SK-N-SH (cell line): ENCODE measurements at regions not wholly inside any gene's neighbourhood (a gene's known extent, or its start where the extent isn't known, plus 50 kb on each side); places are given as distances from the start of the nearest gene placed in this dataset.

Experiments
- CTCF ChIP-seq: fragments of 200-600 bp; sonication (generic); IDR thresholded peaks from 2 replicates; pipeline ENCODE4 v1.6.1; 2017; ENCODE audit warnings: antibody characterized with exemption, mild to moderate bottlenecking, moderate library complexity
- EP300 ChIP-seq, 2 experiments: IDR thresholded peaks; 2 replicates each; pipeline versions ENCODE4 v1.4.0 to v1.6.1; 2012; ENCODE audit warnings: borderline replicate concordance in 1 of 2, low read depth in 1 of 2, low read length in 1 of 2
- EZH2phosphoT487 ChIP-seq: fragments of 200-600 bp; sonication (generic); IDR thresholded peaks from 2 replicates; pipeline ENCODE4 v1.6.1; 2017; ENCODE audit warnings: low read depth, mixed run types, mild to moderate bottlenecking, antibody characterized with exemption, moderate library complexity, borderline replicate concordance
- POLR2AphosphoS5 ChIP-seq: IDR thresholded peaks from 2 replicates; pipeline ENCODE4 v1.6.1; 2012; ENCODE audit warnings: low read depth, low read length
- RAD21 ChIP-seq: IDR thresholded peaks from 2 replicates; pipeline ENCODE4 v1.6.1; 2012; ENCODE audit warnings: mild to moderate bottlenecking, low read length
- RXRA ChIP-seq: IDR thresholded peaks from 2 replicates; pipeline ENCODE4 v1.4.0; 2012; ENCODE audit warnings: low read depth, mild to moderate bottlenecking, borderline replicate concordance
- TAF1 ChIP-seq: IDR thresholded peaks from 2 replicates; pipeline ENCODE4 v1.6.1; 2012; ENCODE audit warnings: low read depth, mild to moderate bottlenecking, low read length, moderate library complexity, borderline replicate concordance
- ZBTB33 ChIP-seq: IDR thresholded peaks from 2 replicates; pipeline ENCODE4 v1.4.0; 2012; ENCODE audit warnings: low read depth, borderline replicate concordance

GRCh38 chr5:112642885-112643284 is 94.8 kb upstream of the APC start:
- TF ChIP-seq ZBTB33: no peak
- no peak for TF ChIP-seq CTCF
- no peak for TF ChIP-seq EP300 (IDR thresholded peaks at IDR 0.05; ENCODE audit: borderline replicate concordance in 1 of 2, low read depth in 1 of 2, low read length in 1 of 2)
- TF ChIP-seq RAD21: no peak
- no peak for TF ChIP-seq EZH2phosphoT487
- TF ChIP-seq RXRA: no peak
- no peak for TF ChIP-seq TAF1
- no peak for TF ChIP-seq POLR2AphosphoS5
